ENCODE measurements at regions not wholly inside any gene's neighbourhood (a gene's known extent, or its start where the extent isn't known, plus 50 kb on each side); places are given as distances from the start of the nearest gene placed in this dataset.

DNA sequence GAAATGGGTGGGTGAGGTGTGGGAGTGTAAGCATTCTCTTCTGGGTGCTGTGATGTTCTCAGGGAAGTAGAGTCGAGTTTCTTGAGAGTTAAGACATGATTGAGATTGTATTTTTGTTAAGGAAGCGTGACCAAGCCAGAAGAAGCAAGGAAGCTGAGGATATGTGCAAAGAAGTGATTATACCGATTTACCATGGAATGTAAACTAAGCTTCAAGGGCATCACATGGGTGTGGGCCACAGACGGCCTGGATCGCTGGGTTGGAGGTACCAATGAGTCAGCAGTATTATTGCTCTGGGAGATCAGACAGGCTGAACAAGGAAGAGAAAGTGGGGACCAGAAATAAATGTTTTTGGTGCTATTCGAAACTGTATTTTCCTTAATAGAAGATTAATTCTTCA, 184.1 kb upstream of the GMDS start:
- Histone ChIP-seq H3K9me3 (ENCODE audit: control insufficient read depth, insufficient read depth, low read length) (no peaks in the 10 kb centered on the region), H3K4me3 (ENCODE audit: low read length) (no peak overlapping the region), H3K27me3 (ENCODE audit: control insufficient read depth, insufficient read depth, low read length) (no peaks in the 10 kb centered on the region), H3K36me3 (ENCODE audit: control insufficient read depth, insufficient read depth, low read length) (no peaks in the 10 kb centered on the region), H3K4me1 (ENCODE audit: control insufficient read depth, insufficient read depth, low read length) (no peaks in the 10 kb centered on the region), H3K27ac (ENCODE audit: low read length) (no peak overlapping the region)
- Mint-ChIP-seq H3K27ac (no peak overlapping the region), H3K27me3 (ENCODE audit: low read depth in 2 of 2) (no peaks in the 10 kb centered on the region), H3K4me3 (no peak overlapping the region), H3K9me3 (no peaks in the 10 kb centered on the region), H3K36me3 (no peaks in the 10 kb centered on the region), H3K4me1 (no peaks in the 10 kb centered on the region)
- ATAC-seq, result no peak
- WGBS (ENCODE audit: insufficient coverage), result 89% methylated on average over 5 of the region's 6 CpGs
- no peak for DNase-seq
- TF ChIP-seq, protein P1, sequence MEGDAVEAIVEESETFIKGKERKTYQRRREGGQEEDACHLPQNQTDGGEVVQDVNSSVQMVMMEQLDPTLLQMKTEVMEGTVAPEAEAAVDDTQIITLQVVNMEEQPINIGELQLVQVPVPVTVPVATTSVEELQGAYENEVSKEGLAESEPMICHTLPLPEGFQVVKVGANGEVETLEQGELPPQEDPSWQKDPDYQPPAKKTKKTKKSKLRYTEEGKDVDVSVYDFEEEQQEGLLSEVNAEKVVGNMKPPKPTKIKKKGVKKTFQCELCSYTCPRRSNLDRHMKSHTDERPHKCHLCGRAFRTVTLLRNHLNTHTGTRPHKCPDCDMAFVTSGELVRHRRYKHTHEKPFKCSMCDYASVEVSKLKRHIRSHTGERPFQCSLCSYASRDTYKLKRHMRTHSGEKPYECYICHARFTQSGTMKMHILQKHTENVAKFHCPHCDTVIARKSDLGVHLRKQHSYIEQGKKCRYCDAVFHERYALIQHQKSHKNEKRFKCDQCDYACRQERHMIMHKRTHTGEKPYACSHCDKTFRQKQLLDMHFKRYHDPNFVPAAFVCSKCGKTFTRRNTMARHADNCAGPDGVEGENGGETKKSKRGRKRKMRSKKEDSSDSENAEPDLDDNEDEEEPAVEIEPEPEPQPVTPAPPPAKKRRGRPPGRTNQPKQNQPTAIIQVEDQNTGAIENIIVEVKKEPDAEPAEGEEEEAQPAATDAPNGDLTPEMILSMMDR (IDR thresholded peaks at IDR 0.05), result no peak
- intact Hi-C loops (cut with micrococcal nuclease), result no loop called here

DNA sequence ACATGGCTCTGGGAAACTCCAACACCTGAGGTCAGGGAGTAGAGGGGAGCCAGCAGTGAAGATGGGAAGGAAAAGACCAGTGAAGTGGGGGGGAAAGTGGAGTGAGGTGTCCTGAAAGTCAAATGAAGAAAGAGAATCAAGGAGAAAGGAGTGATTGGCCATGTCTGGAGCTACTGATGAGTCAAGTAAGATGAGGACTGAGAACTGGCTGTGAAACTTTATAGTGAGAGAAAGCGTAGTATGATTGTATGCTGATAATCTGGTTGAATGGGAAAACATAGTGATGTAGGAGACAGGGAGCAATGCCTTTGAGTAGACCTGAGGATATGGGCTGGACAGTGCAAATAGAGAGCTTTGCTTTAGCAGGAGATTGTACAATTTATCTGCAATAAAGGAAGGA, 183.6 kb upstream of the GMDS start:
- no peak overlapping the region for H3K4me3 ChIP-seq (ENCODE audit: low read length)
- H3K9me3 ChIP-seq (ENCODE audit: control insufficient read depth, insufficient read depth, low read length), result no peaks in the 10 kb centered on the region
- H3K4me1 ChIP-seq (ENCODE audit: control insufficient read depth, insufficient read depth, low read length), result no peaks in the 10 kb centered on the region
- no peaks in the 10 kb centered on the region for H3K27me3 ChIP-seq (ENCODE audit: control insufficient read depth, insufficient read depth, low read length)
- Mint-ChIP-seq H3K27ac (no peak overlapping the region), H3K4me1 (no peaks in the 10 kb centered on the region), H3K4me3 (no peak overlapping the region), H3K27me3 (ENCODE audit: low read depth in 2 of 2) (no peaks in the 10 kb centered on the region), H3K9me3 (no peaks in the 10 kb centered on the region), H3K36me3 (no peaks in the 10 kb centered on the region)
- DNase-seq (no peak), ATAC-seq (no peak)
- H3K36me3 ChIP-seq (ENCODE audit: control insufficient read depth, insufficient read depth, low read length), result no peaks in the 10 kb centered on the region
- intact Hi-C loops (cut with micrococcal nuclease), result no loop called here
- H3K27ac ChIP-seq (ENCODE audit: low read length), result no peak overlapping the region
- whole genome bisulfite sequencing (ENCODE audit: insufficient coverage), result 100% methylated on average over 1 of the region's 1 CpG
- TF ChIP-seq, protein P1 (IDR thresholded peaks at IDR 0.05), result no peak

DNA sequence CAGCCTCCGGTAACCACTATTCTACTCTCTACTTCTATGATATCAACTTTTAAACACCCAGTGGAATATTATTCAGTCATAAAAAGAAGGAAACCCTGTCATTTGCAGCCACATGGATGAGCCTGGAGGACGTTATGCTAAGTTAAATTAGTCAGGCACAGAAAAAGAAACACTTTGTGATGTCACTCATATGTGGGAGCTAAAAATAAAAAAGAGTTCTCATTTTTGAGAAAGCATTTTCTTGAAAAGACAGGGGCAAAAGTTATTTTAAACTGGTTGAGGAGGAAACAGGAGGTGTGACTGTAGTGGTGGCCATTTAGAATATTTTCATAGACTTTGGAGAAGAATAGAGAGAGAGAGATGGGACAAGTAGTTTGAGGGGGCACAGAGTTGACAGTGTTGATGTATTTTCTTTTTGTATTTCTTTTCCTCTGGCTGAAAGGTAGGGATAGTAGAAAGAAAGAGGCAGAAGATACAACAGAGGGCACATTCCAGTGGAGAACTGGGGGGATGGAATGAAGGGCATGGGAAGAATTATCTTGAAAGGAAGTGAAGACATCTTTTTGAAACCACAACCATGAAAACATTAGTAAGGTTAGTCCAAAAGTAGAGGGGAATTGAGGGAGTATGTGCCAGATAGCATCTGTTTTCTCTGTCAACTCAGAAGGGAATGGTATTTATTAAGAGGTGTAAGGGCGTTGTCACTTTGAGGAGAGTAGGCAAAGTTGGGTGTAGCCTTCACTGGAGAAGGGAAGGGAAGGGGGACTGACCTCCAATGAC, 181.3 kb upstream of the GMDS start:
- no peaks in the 10 kb centered on the region for H3K27me3 Mint-ChIP-seq (ENCODE audit: low read depth in 2 of 2)
- no peak overlapping the region for H3K27ac Mint-ChIP-seq
- H3K9me3 Mint-ChIP-seq, result no peaks in the 10 kb centered on the region
- intact Hi-C loops (cut with micrococcal nuclease), result no loop called here
- Histone ChIP-seq H3K27ac (ENCODE audit: low read length) (no peak overlapping the region), H3K27me3 (ENCODE audit: control insufficient read depth, insufficient read depth, low read length) (no peaks in the 10 kb centered on the region), H3K9me3 (ENCODE audit: control insufficient read depth, insufficient read depth, low read length) (no peaks in the 10 kb centered on the region), H3K36me3 (ENCODE audit: control insufficient read depth, insufficient read depth, low read length) (no peaks in the 10 kb centered on the region), H3K4me3 (ENCODE audit: low read length) (no peak overlapping the region), H3K4me1 (ENCODE audit: control insufficient read depth, insufficient read depth, low read length) (no peaks in the 10 kb centered on the region)
- H3K4me1 Mint-ChIP-seq, result no peaks in the 10 kb centered on the region
- TF ChIP-seq, protein P1 (IDR thresholded peaks at IDR 0.05), result no peak
- ATAC-seq, result no peak
- H3K4me3 Mint-ChIP-seq, result no peak overlapping the region
- WGBS (ENCODE audit: insufficient coverage), result 68% methylated on average over 3 of the region's 3 CpGs
- no peaks in the 10 kb centered on the region for H3K36me3 Mint-ChIP-seq
- no peak for DNase-seq

Measured in natural killer cell (primary cell).